Epidermal melanocyte (primary cell): ENCODE measurements at regions not wholly inside any gene's neighbourhood (a gene's known extent, or its start where the extent isn't known, plus 50 kb on each side); places are given as distances from the start of the nearest gene placed in this dataset.

ENCODE experiments used
- DNase-seq: peaks from one replicate; pipeline ENCODE4 v3.0.0; 2011; ENCODE audit warnings: low spot score; ENCODE audit not compliant: insufficient read length

- DNase-seq, result no peak
Observed at GRCh38 chr4:156190615-156191014, 236.9 kb upstream of the CTSO start.

GRCh38 chr4:156188596-156188995 is 234.9 kb upstream of the CTSO start:
- no peak for DNase-seq

GRCh38 chr4:156186111-156186510 is 232.4 kb upstream of the CTSO start:
- no peak for DNase-seq

GRCh38 chr4:156185514-156186055 is 231.9 kb upstream of the CTSO start:
- no peak for DNase-seq

- no peak for DNase-seq
Observed at GRCh38 chr4:156182269-156182668, 228.6 kb upstream of the CTSO start.

- no peak for DNase-seq
Observed at GRCh38 chr4:156177941-156178340, 224.3 kb upstream of the CTSO start.

GRCh38 chr4:156176896-156177295 is 223.2 kb upstream of the CTSO start:
- no peak for DNase-seq

- DNase-seq, result no peak
Observed at GRCh38 chr4:156173937-156174336, 220.3 kb upstream of the CTSO start.

GRCh38 chr4:156173486-156173885 is 219.8 kb upstream of the CTSO start:
- DNase-seq, result no peak

- DNase-seq, result no peak
Observed at GRCh38 chr4:156169861-156170260, 216.2 kb upstream of the CTSO start.

GRCh38 chr4:156169011-156169410 is 215.3 kb upstream of the CTSO start:
- DNase-seq, result no peak

GRCh38 chr4:156168288-156168687 is 214.6 kb upstream of the CTSO start:
- DNase-seq, result no peak

GRCh38 chr4:156158747-156159146 is 205.1 kb upstream of the CTSO start:
- no peak for DNase-seq

- no peak for DNase-seq
Observed at GRCh38 chr4:156154978-156155377, 201.3 kb upstream of the CTSO start.

GRCh38 chr4:156146571-156146970 is 192.9 kb upstream of the CTSO start:
- peak; percentile 49 for DNase-seq

GRCh38 chr4:156144961-156145360 is 191.3 kb upstream of the CTSO start:
- DNase-seq, result no peak

GRCh38 chr4:156138781-156139280 is 185.2 kb upstream of the CTSO start:
- DNase-seq, result no peak

- no peak for DNase-seq
Observed at GRCh38 chr4:156137679-156138473, 184.2 kb upstream of the CTSO start.

GRCh38 chr4:156132196-156132595 is 178.5 kb upstream of the CTSO start:
- DNase-seq, result no peak

GRCh38 chr4:156128616-156129015 is 174.9 kb upstream of the CTSO start:
- no peak for DNase-seq

GRCh38 chr4:156118507-156119220 is 165.0 kb upstream of the CTSO start:
- no peak for DNase-seq

- DNase-seq, result no peak
Observed at GRCh38 chr4:156117743-156118142, 164.1 kb upstream of the CTSO start.
